Activated CD8-positive, alpha-beta T cell treated with anti-CD3 and anti-CD28 coated beads for 36 hours (primary cell): ENCODE measurements at regions not wholly inside any gene's neighbourhood (a gene's known extent, or its start where the extent isn't known, plus 50 kb on each side); places are given as distances from the start of the nearest gene placed in this dataset.

Experiments
- ATAC-seq: fragments of 200-7000 bp; cut with Tn5 transposase; one replicate; pipeline ENCODE4 v1.10.0; 2021; ENCODE audit warnings: mild to moderate bottlenecking, moderate library complexity
- CTCF ChIA-PET: fragments of 350-600 bp; sonication (Branson Sonifier 250); formaldehyde crosslinking; loops from one replicate; lab custom pipeline; 2021; ENCODE audit warnings: antibody characterized with exemption; lab: Charles Lee
- POLR2A ChIA-PET: fragments of 350-600 bp; sonication (Branson Sonifier 250); formaldehyde crosslinking; loops from one replicate; lab custom pipeline; 2021; ENCODE audit warnings: antibody characterized with exemption; lab: Charles Lee
- DNase-seq: peaks from one replicate; pipeline ENCODE4 v3.0.0-alpha.2; 2020
- H3K27ac Mint-ChIP-seq: one replicate; pipeline ENCODE4 v1.8.0; 2021; ENCODE audit warnings: mild to moderate bottlenecking, mixed read lengths
- H3K27me3 Mint-ChIP-seq: one replicate; pipeline ENCODE4 v1.8.0; 2021; ENCODE audit warnings: mixed read lengths
- H3K36me3 Mint-ChIP-seq: one replicate; pipeline ENCODE4 v1.8.0; 2021; ENCODE audit warnings: low read depth, mixed read lengths
- H3K4me1 Mint-ChIP-seq: one replicate; pipeline ENCODE4 v1.8.0; 2021; ENCODE audit warnings: low read depth, mixed read lengths
- H3K4me3 Mint-ChIP-seq: one replicate; pipeline ENCODE4 v1.8.0; 2021; ENCODE audit warnings: mild to moderate bottlenecking, moderate library complexity, mixed read lengths
- H3K9me3 Mint-ChIP-seq: one replicate; pipeline ENCODE4 v1.8.0; 2021; ENCODE audit warnings: mixed read lengths
- CTCF ChIP-seq: fragments of 200-600 bp; IDR thresholded peaks from one replicate; pipeline ENCODE4 v1.8.0; 2022; ENCODE audit warnings: antibody characterized with exemption, mild to moderate bottlenecking
- intact Hi-C: fragments of 100-400 bp; cut with micrococcal nuclease; formaldehyde crosslinking; loops from one replicate; pipeline ENCODE4 v1.10.0; 2022

GRCh38 chr10:43006490-43006889 is 70.4 kb upstream of the RET start:
- H3K4me1 Mint-ChIP-seq, result no peaks in the 10 kb centered on the region
- ChIA-PET CTCF (no interaction called here), POLR2A (no interaction called here)
- TF ChIP-seq CTCF, result no peak
- intact Hi-C loops, result no loop called here
- H3K27ac Mint-ChIP-seq, result no peak overlapping the region
- H3K9me3 Mint-ChIP-seq, result no peaks in the 10 kb centered on the region
- ATAC-seq (no peak), DNase-seq (no peak)
- no peaks in the 10 kb centered on the region for H3K36me3 Mint-ChIP-seq
- no peak overlapping the region for H3K4me3 Mint-ChIP-seq
- no peaks in the 10 kb centered on the region for H3K27me3 Mint-ChIP-seq

GRCh38 chr10:43012578-43012977 is 64.3 kb upstream of the RET start:
- ChIA-PET POLR2A (no interaction called here), CTCF (no interaction called here)
- Mint-ChIP-seq H3K4me1 (no peaks in the 10 kb centered on the region), H3K27ac (no peak overlapping the region), H3K4me3 (no peak overlapping the region), H3K9me3 (no peaks in the 10 kb centered on the region), H3K27me3 (no peaks in the 10 kb centered on the region), H3K36me3 (no peaks in the 10 kb centered on the region)
- intact Hi-C loops, result no loop called here
- TF ChIP-seq CTCF, result no peak
- DNase-seq (no peak), ATAC-seq (no peak)

- intact Hi-C loops, result no loop called here
- Mint-ChIP-seq H3K9me3 (no peaks in the 10 kb centered on the region), H3K27ac (no peak overlapping the region), H3K36me3 (no peaks in the 10 kb centered on the region), H3K4me1 (no peaks in the 10 kb centered on the region), H3K4me3 (no peak overlapping the region), H3K27me3 (no peaks in the 10 kb centered on the region)
- DNase-seq, result no peak
- no peak for ATAC-seq
- no peak for TF ChIP-seq CTCF
- CTCF ChIA-PET, result no interaction called here
- POLR2A ChIA-PET, result no interaction called here
Measured at GRCh38 chr10:43013065-43013464, 63.8 kb upstream of the RET start.

- H3K36me3 Mint-ChIP-seq, result no peaks in the 10 kb centered on the region
- DNase-seq, result no peak
- peaks cover 1% of the 10 kb centered on the region for H3K27me3 Mint-ChIP-seq
- no peak overlapping the region for H3K27ac Mint-ChIP-seq
- H3K4me3 Mint-ChIP-seq, result no peak overlapping the region
- CTCF ChIA-PET, result interaction anchor here (0.6 kb wide), 1 partner anchor 80 kb away, joined by 3 read pairs; no protein-coding TSS in a partner anchor
- no peak for ATAC-seq
- H3K9me3 Mint-ChIP-seq, result no peaks in the 10 kb centered on the region
- no peaks in the 10 kb centered on the region for H3K4me1 Mint-ChIP-seq
- intact Hi-C loops, result loop anchor here (10.0 kb wide), 1 partner anchor 60 kb away; no protein-coding TSS in a partner anchor
- POLR2A ChIA-PET, result no interaction called here
- TF ChIP-seq CTCF, result no peak
Measured at GRCh38 chr10:43024524-43024923, 52.3 kb upstream of the RET start.

GRCh38 chr10:43024942-43025700 is 51.7 kb upstream of the RET start:
- CTCF ChIA-PET, result no interaction called here
- peaks cover 1% of the 10 kb centered on the region for H3K27me3 Mint-ChIP-seq
- ATAC-seq, result no peak
- no peak for DNase-seq
- H3K4me1 Mint-ChIP-seq, result no peaks in the 10 kb centered on the region
- H3K27ac Mint-ChIP-seq, result no peak overlapping the region
- H3K4me3 Mint-ChIP-seq, result no peak overlapping the region
- TF ChIP-seq CTCF, result no peak
- intact Hi-C loops, result loop anchor here (10.0 kb wide), 1 partner anchor 60 kb away; no protein-coding TSS in a partner anchor
- no peaks in the 10 kb centered on the region for H3K36me3 Mint-ChIP-seq
- H3K9me3 Mint-ChIP-seq, result no peaks in the 10 kb centered on the region
- POLR2A ChIA-PET, result no interaction called here
